ENCODE measurements at regions not wholly inside any gene's neighbourhood (a gene's known extent, or its start where the extent isn't known, plus 50 kb on each side); places are given as distances from the start of the nearest gene placed in this dataset.

- TF ChIP-seq, protein P1, sequence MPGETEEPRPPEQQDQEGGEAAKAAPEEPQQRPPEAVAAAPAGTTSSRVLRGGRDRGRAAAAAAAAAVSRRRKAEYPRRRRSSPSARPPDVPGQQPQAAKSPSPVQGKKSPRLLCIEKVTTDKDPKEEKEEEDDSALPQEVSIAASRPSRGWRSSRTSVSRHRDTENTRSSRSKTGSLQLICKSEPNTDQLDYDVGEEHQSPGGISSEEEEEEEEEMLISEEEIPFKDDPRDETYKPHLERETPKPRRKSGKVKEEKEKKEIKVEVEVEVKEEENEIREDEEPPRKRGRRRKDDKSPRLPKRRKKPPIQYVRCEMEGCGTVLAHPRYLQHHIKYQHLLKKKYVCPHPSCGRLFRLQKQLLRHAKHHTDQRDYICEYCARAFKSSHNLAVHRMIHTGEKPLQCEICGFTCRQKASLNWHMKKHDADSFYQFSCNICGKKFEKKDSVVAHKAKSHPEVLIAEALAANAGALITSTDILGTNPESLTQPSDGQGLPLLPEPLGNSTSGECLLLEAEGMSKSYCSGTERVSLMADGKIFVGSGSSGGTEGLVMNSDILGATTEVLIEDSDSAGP (CRISPR knock-in tag; IDR thresholded peaks at IDR 0.05): no peak
- TF ChIP-seq ZNF311 (CRISPR knock-in tag; IDR thresholded peaks at IDR 0.05): no peak
Measured at GRCh38 chr2:222133897-222134296, 164.9 kb downstream of the PAX3 start (continued).

GRCh38 chr2:222130855-222131254 is 167.9 kb downstream of the PAX3 start:
- BruUV-seq (replicated peaks): no TSS peak
- no peak overlapping the region for H3K27ac ChIP-seq (ENCODE audit: extremely low read depth, low read depth, low read length)
- H3K9ac ChIP-seq (ENCODE audit: insufficient read depth in 1 of 2, low read depth in 2 of 2, low read length in 2 of 2): no peak overlapping the region
- no peaks in the 10 kb centered on the region for H3K9me3 ChIP-seq (replicated peaks; ENCODE audit: control insufficient read depth, insufficient read depth, low read depth, low read length)
- ChIA-PET CTCF (ENCODE audit: low intra/inter-chr PET ratio) (no interaction called here), POLR2A (no interaction called here)
- no peaks in the 10 kb centered on the region for H3K36me3 ChIP-seq (ENCODE audit: control insufficient read depth, insufficient read depth, low read length)
- H3K79me2 ChIP-seq (ENCODE audit: control insufficient read depth, insufficient read depth, low read length): no peaks in the 10 kb centered on the region
- H3K4me3 ChIP-seq: no peak overlapping the region
- no peak overlapping the region for H3K4me2 ChIP-seq (ENCODE audit: insufficient read depth, low read length)
- no peaks in the 10 kb centered on the region for H4K20me1 ChIP-seq (replicated peaks; ENCODE audit: control insufficient read depth, insufficient read depth, low read length)
- in situ Hi-C loops (cut with MboI) (no loop called here), intact Hi-C loops (cut with micrococcal nuclease) (no loop called here)
- 5% methylated on average over 3 of the region's 3 CpGs for WGBS (ENCODE audit: insufficient coverage, low coverage, missing lambda C conversion rate)
- FAIRE-seq (no peak), ATAC-seq (no peak), DNase-seq (ENCODE audit: extremely low read depth in 1 of 4, low spot score in 3 of 4) (no peak)
- H2AFZ ChIP-seq (ENCODE audit: low read depth, low read length): no peak overlapping the region
- no peaks in the 10 kb centered on the region for H3K27me3 ChIP-seq (ENCODE audit: control insufficient read depth in 2 of 2, insufficient read depth in 2 of 2, low read length in 2 of 2)
- no peaks in the 10 kb centered on the region for H3K9me1 ChIP-seq (ENCODE audit: control insufficient read depth, insufficient read depth, low read length)
- H3K4me1 ChIP-seq (replicated peaks in 1 of 2; ENCODE audit: control insufficient read depth in 2 of 2, insufficient read depth in 2 of 2, low read length in 2 of 2): no peaks in the 10 kb centered on the region
- TF ChIP-seq, protein P2, sequence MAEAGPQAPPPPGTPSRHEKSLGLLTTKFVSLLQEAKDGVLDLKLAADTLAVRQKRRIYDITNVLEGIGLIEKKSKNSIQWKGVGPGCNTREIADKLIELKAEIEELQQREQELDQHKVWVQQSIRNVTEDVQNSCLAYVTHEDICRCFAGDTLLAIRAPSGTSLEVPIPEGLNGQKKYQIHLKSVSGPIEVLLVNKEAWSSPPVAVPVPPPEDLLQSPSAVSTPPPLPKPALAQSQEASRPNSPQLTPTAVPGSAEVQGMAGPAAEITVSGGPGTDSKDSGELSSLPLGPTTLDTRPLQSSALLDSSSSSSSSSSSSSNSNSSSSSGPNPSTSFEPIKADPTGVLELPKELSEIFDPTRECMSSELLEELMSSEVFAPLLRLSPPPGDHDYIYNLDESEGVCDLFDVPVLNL (CRISPR knock-in tag; IDR thresholded peaks at IDR 0.05; ENCODE audit: low read depth): no peak
- TF ChIP-seq STAT5B (CRISPR knock-in tag; IDR thresholded peaks at IDR 0.05): no peak
- no peak for TF ChIP-seq SMC3 (conservative IDR thresholded peaks at IDR 0.05; ENCODE audit: insufficient read depth, low read depth, low read length)
- TF ChIP-seq PTBP1 (IDR thresholded peaks at IDR 0.05; ENCODE audit: low read depth, low read length): no peak
- no peak for TF ChIP-seq YY1 (IDR thresholded peaks at IDR 0.05; ENCODE audit: borderline replicate concordance in 1 of 3, control insufficient read depth in 1 of 3, extremely low read depth in 1 of 3, insufficient read depth in 3 of 3, insufficient read length in 1 of 3, insufficient replicate concordance in 2 of 3, low read depth in 1 of 3, low read length in 2 of 3)
- TF ChIP-seq MAFG (tag; conservative IDR thresholded peaks at IDR 0.05): no peak
- no peak for TF ChIP-seq DDX20 (tag; IDR thresholded peaks at IDR 0.05; ENCODE audit: low read depth)
- no peak for TF ChIP-seq TSHZ1 (CRISPR knock-in tag; IDR thresholded peaks at IDR 0.05)
- TF ChIP-seq POLR3G (IDR thresholded peaks at IDR 0.05; ENCODE audit: extremely low read depth, insufficient read length, insufficient replicate concordance): no peak
- TF ChIP-seq ELF4 (CRISPR knock-in tag; IDR thresholded peaks at IDR 0.05): no peak
- TF ChIP-seq RBBP5 (IDR thresholded peaks at IDR 0.05; ENCODE audit: borderline replicate concordance, insufficient read depth, low read length, poor library complexity, severe bottlenecking): no peak

Measured in K562 (cell line).